ENCODE measurements at regions not wholly inside any gene's neighbourhood (a gene's known extent, or its start where the extent isn't known, plus 50 kb on each side); places are given as distances from the start of the nearest gene placed in this dataset.
A peak's percentile ranks its signal among the peaks of the same experiment; 100 is the strongest.

- no peak for DNase-seq (ENCODE audit: low read depth)
Observed at GRCh38 chr5:129821477-129822131, 73.7 kb downstream of the MINAR2 start.

GRCh38 chr5:129830288-129830687 is 74.0 kb upstream of the CHSY3 start:
- no peak for DNase-seq (ENCODE audit: low read depth)

- no peak for DNase-seq (ENCODE audit: low read depth)
Observed at GRCh38 chr5:129836321-129836720, 67.9 kb upstream of the CHSY3 start.

- no peak for DNase-seq (ENCODE audit: low read depth)
Observed at GRCh38 chr5:129844764-129845163, 59.5 kb upstream of the CHSY3 start.

GRCh38 chr5:129852747-129853352 is 51.4 kb upstream of the CHSY3 start:
- peak; percentile 50 for DNase-seq (ENCODE audit: low read depth)

GRCh38 chr5:129853588-129853987 is 50.7 kb upstream of the CHSY3 start:
- no peak for DNase-seq (ENCODE audit: low read depth)
